GM12878 (cell line): ENCODE measurements at regions not wholly inside any gene's neighbourhood (a gene's known extent, or its start where the extent isn't known, plus 50 kb on each side); places are given as distances from the start of the nearest gene placed in this dataset.

Experiments used
- ATAC-seq: fragments of 200-7000 bp; cut with Tn5 transposase; 3 replicates; pipeline ENCODE4 v1.9.1; 2020; ENCODE audit warnings: mild to moderate bottlenecking, moderate library complexity
- BruUV-seq: library from RNA; stranded (reverse); fragments of 400-500 nt; replicated peaks from 2 replicates; lab custom pipeline; 2021; lab: Mats Ljungman, UMichigan
- CTCF ChIA-PET: fragments of 300-600 bp; sonication (Branson Sonifier 250); formaldehyde crosslinking; extraction: SDS; loops from one replicate; lab custom pipeline; 2021; ENCODE audit warnings: inconsistent platforms; lab: Yijun Ruan, JAX
- POLR2A ChIA-PET: fragments of 350-600 bp; formaldehyde crosslinking; extraction: SDS; loops from one replicate; lab custom pipeline; 2021; ENCODE audit warnings: inconsistent platforms; lab: Charles Lee
- RAD21 ChIA-PET: fragments of 300-600 bp; sonication (Branson Sonifier 250); formaldehyde crosslinking; loops from one replicate; lab custom pipeline; 2023; ENCODE audit warnings: antibody characterized with exemption; ENCODE audit not compliant: unreplicated experiment; lab: Charles Lee
- SMC1A ChIA-PET: fragments of 300-600 bp; sonication (Branson Sonifier 250); formaldehyde crosslinking; loops from one replicate; lab custom pipeline; 2023; ENCODE audit not compliant: unreplicated experiment, uncharacterized antibody; lab: Charles Lee
- DNase-seq: peaks from one replicate; pipeline ENCODE4 v3.0.0-alpha.2; 2011; ENCODE audit warnings: low read depth, low spot score
- FAIRE-seq: peaks from 3 replicates; lab custom pipeline; 2011; peaks lifted over from hg19 to GRCh38; lab: Jason Lieb, UNC
- H2AFZ ChIP-seq: 2 replicates; pipeline ENCODE4 v1.6.0; 2011; ENCODE audit warnings: low read depth, low read length, control low read depth; ENCODE audit not compliant: control insufficient read depth
- H3K27ac ChIP-seq: 2 replicates; pipeline ENCODE4 v1.5.1; 2011; ENCODE audit warnings: control low read depth; ENCODE audit not compliant: control insufficient read depth, insufficient read depth
- H3K27me3 ChIP-seq, 2 experiments: replicated peaks in 1 of 2; 2 replicates each; pipeline versions ENCODE4 v1.6.0 to v1.6.1; 2011; ENCODE audit warnings: low read length in 1 of 2; ENCODE audit not compliant: control insufficient read depth in 2 of 2, insufficient read depth in 2 of 2
- H3K36me3 ChIP-seq, 2 experiments: 2 replicates each; pipeline ENCODE4 v1.5.1; 2011; ENCODE audit warnings: low read length in 1 of 2; ENCODE audit not compliant: control insufficient read depth in 2 of 2, insufficient read depth in 2 of 2
- H3K4me1 ChIP-seq: 2 replicates; pipeline ENCODE4 v1.6.1; 2011; ENCODE audit warnings: mild to moderate bottlenecking, low read length, moderate library complexity, mixed read lengths; ENCODE audit not compliant: control insufficient read depth, insufficient read depth
- H3K4me2 ChIP-seq: 2 replicates; pipeline ENCODE4 v1.6.0; 2011; ENCODE audit warnings: control low read depth; ENCODE audit not compliant: control insufficient read depth, insufficient read depth
- H3K4me3 ChIP-seq: fragments of 200-600 bp; sonication (generic); 2 replicates; pipeline ENCODE4 v1.5.1; 2016
- H3K79me2 ChIP-seq: 2 replicates; pipeline ENCODE4 v1.6.0; 2011; ENCODE audit warnings: low read length; ENCODE audit not compliant: control insufficient read depth, insufficient read depth
- H3K9ac ChIP-seq: 2 replicates; pipeline ENCODE4 v1.8.0; 2011; ENCODE audit warnings: low read length, control low read depth, mixed read lengths; ENCODE audit not compliant: control insufficient read depth, insufficient read depth
- H3K9me3 ChIP-seq: replicated peaks from 3 replicates; pipeline ENCODE4 v1.5.1; 2011; ENCODE audit warnings: mild to moderate bottlenecking, low read length; ENCODE audit not compliant: control insufficient read depth, insufficient read depth
- H4K20me1 ChIP-seq: 2 replicates; pipeline ENCODE4 v1.6.0; 2011; ENCODE audit not compliant: control insufficient read depth, insufficient read depth
- ATF7 ChIP-seq: fragments of 450-650 bp; IDR thresholded peaks from 2 replicates; pipeline ENCODE4 v1.6.1; 2016; ENCODE audit warnings: low read depth, mild to moderate bottlenecking
- CHD2 ChIP-seq: IDR thresholded peaks from 2 replicates; pipeline ENCODE4 v1.6.1; 2011; ENCODE audit warnings: low read depth, low read length, improper control_type of control experiment, borderline replicate concordance
- CREB1 ChIP-seq: IDR thresholded peaks from 2 replicates; pipeline ENCODE4 v1.6.1; 2012; ENCODE audit warnings: low read depth, mild to moderate bottlenecking, inconsistent platforms
- FOXK2 ChIP-seq: fragments of 450-650 bp; IDR thresholded peaks from 2 replicates; pipeline ENCODE4 v1.6.1; 2017; ENCODE audit warnings: mild to moderate bottlenecking, moderate library complexity
- HDGF ChIP-seq: fragments of 450-650 bp; IDR thresholded peaks from 2 replicates; pipeline ENCODE4 v1.6.1; 2016; ENCODE audit warnings: antibody characterized with exemption
- IKZF1 ChIP-seq: fragments of 450-650 bp; conservative IDR thresholded peaks from 2 replicates; pipeline ENCODE4 v1.6.1; 2017; ENCODE audit warnings: antibody characterized with exemption, mild to moderate bottlenecking
- SMAD1 ChIP-seq: fragments of 450-650 bp; IDR thresholded peaks from 2 replicates; pipeline ENCODE4 v1.6.1; 2018; ENCODE audit warnings: mild to moderate bottlenecking, low read depth; ENCODE audit not compliant: partially characterized antibody
- SMAD5 ChIP-seq: IDR thresholded peaks from 2 replicates; pipeline ENCODE4 v1.6.1; 2016; ENCODE audit warnings: antibody characterized with exemption, low read depth
- SUZ12 ChIP-seq: fragments of 200-600 bp; sonication (generic); IDR thresholded peaks from one replicate; pipeline ENCODE4 v1.6.1; 2018; ENCODE audit warnings: antibody characterized with exemption, mild to moderate bottlenecking; ENCODE audit not compliant: unreplicated experiment
- ZNF217 ChIP-seq: fragments of 450-650 bp; IDR thresholded peaks from 2 replicates; pipeline ENCODE4 v1.6.1; 2017; ENCODE audit warnings: antibody characterized with exemption, mild to moderate bottlenecking
- WGBS: methylation state at CpG from one replicate; pipeline ENCODE4 v1.1.6; 2016; ENCODE audit warnings: low lambda C conversion rate; ENCODE audit not compliant: insufficient replicate concordance, insufficient coverage; ENCODE audit errors: missing lambda C conversion rate; 5-methylcytosine and 5-hydroxymethylcytosine counted together
- in situ Hi-C: fragments of 300-500 bp; cut with MboI; formaldehyde crosslinking; loops from 9 replicates; pipeline ENCODE4 v1.14.3; 2018; ENCODE audit warnings: mixed read lengths
- intact Hi-C: fragments of 100-400 bp; cut with micrococcal nuclease; formaldehyde crosslinking; loops from one replicate; pipeline ENCODE4 v1.14.2; 2022; ENCODE audit not compliant: unreplicated experiment
- TF ChIP-seq, protein P1 (sequence below): fragments of 450-650 bp; IDR thresholded peaks from 2 replicates; pipeline ENCODE4 v1.6.1; 2016; ENCODE audit warnings: mild to moderate bottlenecking, moderate library complexity, borderline replicate concordance
- TF ChIP-seq, protein P2 (sequence below), 3 experiments: IDR thresholded peaks in 2 of 3; conservative IDR thresholded peaks in 1 of 3; 2 replicates each; pipeline ENCODE4 v1.5.1; 2011; ENCODE audit warnings: low read depth in 3 of 3, low read length in 3 of 3, mild to moderate bottlenecking in 3 of 3, control low read depth in 2 of 3, moderate library complexity in 2 of 3, inconsistent platforms in 1 of 3, mixed read lengths in 1 of 3; ENCODE audit not compliant: control insufficient read depth in 2 of 3, insufficient read depth in 1 of 3; ENCODE audit errors: extremely low read depth in 1 of 3
- TF ChIP-seq, protein P3 (sequence below): fragments of 450-650 bp; IDR thresholded peaks from 2 replicates; pipeline ENCODE4 v1.6.1; 2017; ENCODE audit warnings: mild to moderate bottlenecking, moderate library complexity

DNA sequence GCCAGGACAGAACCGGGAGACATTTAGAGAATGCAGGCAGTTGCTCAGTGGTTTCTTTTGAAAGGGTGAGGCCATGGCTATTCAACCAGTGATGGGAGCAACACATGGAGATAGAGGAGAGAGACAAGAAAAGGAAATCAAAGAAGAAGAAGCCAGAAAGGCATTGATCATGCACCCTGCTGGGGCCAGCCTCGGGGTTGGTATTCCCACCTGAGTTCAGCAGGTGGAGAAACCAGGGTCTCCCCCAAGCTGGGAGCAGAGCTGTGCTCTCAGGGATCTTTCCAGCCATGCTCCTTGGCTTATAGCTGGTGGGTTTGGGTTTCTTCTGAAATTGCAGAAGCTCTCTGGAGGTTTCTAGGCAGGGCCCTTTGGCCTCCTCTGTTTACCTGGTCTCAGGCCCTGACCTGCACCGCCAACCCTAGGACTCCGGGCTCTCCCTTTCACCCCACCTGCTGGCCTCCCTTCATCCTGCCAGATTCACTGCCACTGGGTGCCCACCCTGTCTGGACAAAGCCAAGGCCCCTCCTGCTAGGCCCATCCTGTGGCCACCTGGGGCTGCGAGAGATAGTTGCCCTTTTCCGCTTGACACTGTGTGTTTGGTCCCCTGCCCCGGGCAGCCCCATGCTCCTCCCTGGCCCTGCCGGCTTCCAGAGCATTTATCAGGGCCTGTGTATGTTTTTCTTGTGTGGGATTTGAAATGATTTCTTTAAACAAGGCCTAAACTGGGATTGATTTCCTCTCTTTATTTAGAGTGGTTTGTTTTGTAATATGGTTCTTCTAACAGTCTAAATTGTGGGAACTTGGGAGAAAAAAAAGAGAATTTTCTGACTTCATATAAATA is 126.7 kb downstream of the DDX1 start:
- Histone ChIP-seq H4K20me1 (no peaks in the 10 kb centered on the region), H3K9ac (no peak overlapping the region), H2AFZ (no peak overlapping the region), H3K27ac (no peak overlapping the region), H3K4me1 (no peaks in the 10 kb centered on the region), H3K4me3 (no peak overlapping the region), H3K79me2 (no peaks in the 10 kb centered on the region), H3K4me2 (no peak overlapping the region), H3K9me3 (no peaks in the 10 kb centered on the region; the same call in 2 of the 3 replicates), H3K36me3 (no peaks in the 10 kb centered on the region), H3K27me3 (no peaks in the 10 kb centered on the region; a peak in 2 of 4 replicates)
- BruUV-seq = no TSS peak
- intact Hi-C loops = no loop called here
- CTCF ChIA-PET = no interaction called here
- DNase-seq (no peak), FAIRE-seq (no peak), ATAC-seq (no peak)
- WGBS = 41% methylated on average over 8 of the region's 8 CpGs
- SMC1A ChIA-PET = no interaction called here
- RAD21 ChIA-PET = no interaction called here
- in situ Hi-C loops = no loop called here
- POLR2A ChIA-PET = no interaction called here
- TF ChIP-seq, protein P1, sequence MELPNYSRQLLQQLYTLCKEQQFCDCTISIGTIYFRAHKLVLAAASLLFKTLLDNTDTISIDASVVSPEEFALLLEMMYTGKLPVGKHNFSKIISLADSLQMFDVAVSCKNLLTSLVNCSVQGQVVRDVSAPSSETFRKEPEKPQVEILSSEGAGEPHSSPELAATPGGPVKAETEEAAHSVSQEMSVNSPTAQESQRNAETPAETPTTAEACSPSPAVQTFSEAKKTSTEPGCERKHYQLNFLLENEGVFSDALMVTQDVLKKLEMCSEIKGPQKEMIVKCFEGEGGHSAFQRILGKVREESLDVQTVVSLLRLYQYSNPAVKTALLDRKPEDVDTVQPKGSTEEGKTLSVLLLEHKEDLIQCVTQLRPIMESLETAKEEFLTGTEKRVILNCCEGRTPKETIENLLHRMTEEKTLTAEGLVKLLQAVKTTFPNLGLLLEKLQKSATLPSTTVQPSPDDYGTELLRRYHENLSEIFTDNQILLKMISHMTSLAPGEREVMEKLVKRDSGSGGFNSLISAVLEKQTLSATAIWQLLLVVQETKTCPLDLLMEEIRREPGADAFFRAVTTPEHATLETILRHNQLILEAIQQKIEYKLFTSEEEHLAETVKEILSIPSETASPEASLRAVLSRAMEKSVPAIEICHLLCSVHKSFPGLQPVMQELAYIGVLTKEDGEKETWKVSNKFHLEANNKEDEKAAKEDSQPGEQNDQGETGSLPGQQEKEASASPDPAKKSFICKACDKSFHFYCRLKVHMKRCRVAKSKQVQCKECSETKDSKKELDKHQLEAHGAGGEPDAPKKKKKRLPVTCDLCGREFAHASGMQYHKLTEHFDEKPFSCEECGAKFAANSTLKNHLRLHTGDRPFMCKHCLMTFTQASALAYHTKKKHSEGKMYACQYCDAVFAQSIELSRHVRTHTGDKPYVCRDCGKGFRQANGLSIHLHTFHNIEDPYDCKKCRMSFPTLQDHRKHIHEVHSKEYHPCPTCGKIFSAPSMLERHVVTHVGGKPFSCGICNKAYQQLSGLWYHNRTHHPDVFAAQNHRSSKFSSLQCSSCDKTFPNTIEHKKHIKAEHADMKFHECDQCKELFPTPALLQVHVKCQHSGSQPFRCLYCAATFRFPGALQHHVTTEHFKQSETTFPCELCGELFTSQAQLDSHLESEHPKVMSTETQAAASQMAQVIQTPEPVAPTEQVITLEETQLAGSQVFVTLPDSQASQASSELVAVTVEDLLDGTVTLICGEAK = no peak
- TF ChIP-seq SUZ12 (no peak), ATF7 (no peak), SMAD1 (no peak), IKZF1 (no peak), CREB1 (no peak), HDGF (no peak), ZNF217 (no peak), CHD2 (no peak), FOXK2 (no peak), SMAD5 (no peak)
- TF ChIP-seq, protein P2, sequence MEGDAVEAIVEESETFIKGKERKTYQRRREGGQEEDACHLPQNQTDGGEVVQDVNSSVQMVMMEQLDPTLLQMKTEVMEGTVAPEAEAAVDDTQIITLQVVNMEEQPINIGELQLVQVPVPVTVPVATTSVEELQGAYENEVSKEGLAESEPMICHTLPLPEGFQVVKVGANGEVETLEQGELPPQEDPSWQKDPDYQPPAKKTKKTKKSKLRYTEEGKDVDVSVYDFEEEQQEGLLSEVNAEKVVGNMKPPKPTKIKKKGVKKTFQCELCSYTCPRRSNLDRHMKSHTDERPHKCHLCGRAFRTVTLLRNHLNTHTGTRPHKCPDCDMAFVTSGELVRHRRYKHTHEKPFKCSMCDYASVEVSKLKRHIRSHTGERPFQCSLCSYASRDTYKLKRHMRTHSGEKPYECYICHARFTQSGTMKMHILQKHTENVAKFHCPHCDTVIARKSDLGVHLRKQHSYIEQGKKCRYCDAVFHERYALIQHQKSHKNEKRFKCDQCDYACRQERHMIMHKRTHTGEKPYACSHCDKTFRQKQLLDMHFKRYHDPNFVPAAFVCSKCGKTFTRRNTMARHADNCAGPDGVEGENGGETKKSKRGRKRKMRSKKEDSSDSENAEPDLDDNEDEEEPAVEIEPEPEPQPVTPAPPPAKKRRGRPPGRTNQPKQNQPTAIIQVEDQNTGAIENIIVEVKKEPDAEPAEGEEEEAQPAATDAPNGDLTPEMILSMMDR (IDR thresholded peaks at IDR 0.05 in 2 of 3, conservative IDR thresholded peaks at IDR 0.05 in 1 of 3; ENCODE audit: control insufficient read depth in 2 of 3, extremely low read depth in 1 of 3, insufficient read depth in 1 of 3, low read depth in 3 of 3, low read length in 3 of 3) = no peak
- TF ChIP-seq, protein P3, sequence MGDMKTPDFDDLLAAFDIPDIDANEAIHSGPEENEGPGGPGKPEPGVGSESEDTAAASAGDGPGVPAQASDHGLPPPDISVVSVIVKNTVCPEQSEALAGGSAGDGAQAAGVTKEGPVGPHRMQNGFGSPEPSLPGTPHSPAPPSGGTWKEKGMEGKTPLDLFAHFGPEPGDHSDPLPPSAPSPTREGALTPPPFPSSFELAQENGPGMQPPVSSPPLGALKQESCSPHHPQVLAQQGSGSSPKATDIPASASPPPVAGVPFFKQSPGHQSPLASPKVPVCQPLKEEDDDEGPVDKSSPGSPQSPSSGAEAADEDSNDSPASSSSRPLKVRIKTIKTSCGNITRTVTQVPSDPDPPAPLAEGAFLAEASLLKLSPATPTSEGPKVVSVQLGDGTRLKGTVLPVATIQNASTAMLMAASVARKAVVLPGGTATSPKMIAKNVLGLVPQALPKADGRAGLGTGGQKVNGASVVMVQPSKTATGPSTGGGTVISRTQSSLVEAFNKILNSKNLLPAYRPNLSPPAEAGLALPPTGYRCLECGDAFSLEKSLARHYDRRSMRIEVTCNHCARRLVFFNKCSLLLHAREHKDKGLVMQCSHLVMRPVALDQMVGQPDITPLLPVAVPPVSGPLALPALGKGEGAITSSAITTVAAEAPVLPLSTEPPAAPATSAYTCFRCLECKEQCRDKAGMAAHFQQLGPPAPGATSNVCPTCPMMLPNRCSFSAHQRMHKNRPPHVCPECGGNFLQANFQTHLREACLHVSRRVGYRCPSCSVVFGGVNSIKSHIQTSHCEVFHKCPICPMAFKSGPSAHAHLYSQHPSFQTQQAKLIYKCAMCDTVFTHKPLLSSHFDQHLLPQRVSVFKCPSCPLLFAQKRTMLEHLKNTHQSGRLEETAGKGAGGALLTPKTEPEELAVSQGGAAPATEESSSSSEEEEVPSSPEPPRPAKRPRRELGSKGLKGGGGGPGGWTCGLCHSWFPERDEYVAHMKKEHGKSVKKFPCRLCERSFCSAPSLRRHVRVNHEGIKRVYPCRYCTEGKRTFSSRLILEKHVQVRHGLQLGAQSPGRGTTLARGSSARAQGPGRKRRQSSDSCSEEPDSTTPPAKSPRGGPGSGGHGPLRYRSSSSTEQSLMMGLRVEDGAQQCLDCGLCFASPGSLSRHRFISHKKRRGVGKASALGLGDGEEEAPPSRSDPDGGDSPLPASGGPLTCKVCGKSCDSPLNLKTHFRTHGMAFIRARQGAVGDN = no peak
